GM18870 (cell line): ENCODE measurements at regions not wholly inside any gene's neighbourhood (a gene's known extent, or its start where the extent isn't known, plus 50 kb on each side); places are given as distances from the start of the nearest gene placed in this dataset.

Experiments
- ATAC-seq: cut with Tn5 transposase; IDR thresholded peaks from one replicate; pipeline ENCODE4 v1.9.1; 2021; ENCODE audit warnings: moderate library complexity; ENCODE audit not compliant: unreplicated experiment

GRCh38 chr5:124341066-124341858, 405.2 kb downstream of the ZNF608 start:
- ATAC-seq, result peak; percentile 70

- no peak for ATAC-seq
These were observed 408.4 kb downstream of the ZNF608 start for GRCh38 chr5:124337996-124338395.

GRCh38 chr5:124333298-124333979, 413.0 kb downstream of the ZNF608 start:
- no peak for ATAC-seq

GRCh38 chr5:124332273-124332672, 414.2 kb downstream of the ZNF608 start:
- no peak for ATAC-seq

- no peak for ATAC-seq
These were observed 415.7 kb downstream of the ZNF608 start for GRCh38 chr5:124330595-124331220.

- no peak for ATAC-seq
These were observed 418.2 kb downstream of the ZNF608 start for GRCh38 chr5:124328201-124328600.

- no peak for ATAC-seq
These were observed 427.8 kb downstream of the ZNF608 start for GRCh38 chr5:124318661-124319060.

GRCh38 chr5:124317451-124317850, 429.0 kb downstream of the ZNF608 start:
- no peak for ATAC-seq

- no peak for ATAC-seq
These were observed 430.6 kb downstream of the ZNF608 start for GRCh38 chr5:124315741-124316415.

- ATAC-seq, result no peak
These were observed 436.0 kb downstream of the ZNF608 start for GRCh38 chr5:124310453-124310852.

GRCh38 chr5:124309241-124309980, 437.0 kb downstream of the ZNF608 start:
- ATAC-seq, result no peak

- no peak for ATAC-seq
These were observed 443.1 kb downstream of the ZNF608 start for GRCh38 chr5:124303366-124303765.

GRCh38 chr5:124302533-124302932, 443.9 kb downstream of the ZNF608 start:
- no peak for ATAC-seq

GRCh38 chr5:124301850-124302249, 444.6 kb downstream of the ZNF608 start:
- ATAC-seq, result no peak

GRCh38 chr5:124300815-124301621, 445.4 kb downstream of the ZNF608 start:
- ATAC-seq, result no peak

GRCh38 chr5:124297826-124298225, 448.6 kb downstream of the ZNF608 start:
- ATAC-seq, result no peak

GRCh38 chr5:124292322-124292855, 454.1 kb downstream of the ZNF608 start:
- no peak for ATAC-seq

GRCh38 chr5:124289641-124290311, 456.7 kb downstream of the ZNF608 start:
- no peak for ATAC-seq

- ATAC-seq, result no peak
These were observed 457.3 kb downstream of the ZNF608 start for GRCh38 chr5:124289130-124289529.
